ENCODE measurements at regions not wholly inside any gene's neighbourhood (a gene's known extent, or its start where the extent isn't known, plus 50 kb on each side); places are given as distances from the start of the nearest gene placed in this dataset.
A peak's percentile ranks its signal among the peaks of the same experiment; 100 is the strongest.

DNA sequence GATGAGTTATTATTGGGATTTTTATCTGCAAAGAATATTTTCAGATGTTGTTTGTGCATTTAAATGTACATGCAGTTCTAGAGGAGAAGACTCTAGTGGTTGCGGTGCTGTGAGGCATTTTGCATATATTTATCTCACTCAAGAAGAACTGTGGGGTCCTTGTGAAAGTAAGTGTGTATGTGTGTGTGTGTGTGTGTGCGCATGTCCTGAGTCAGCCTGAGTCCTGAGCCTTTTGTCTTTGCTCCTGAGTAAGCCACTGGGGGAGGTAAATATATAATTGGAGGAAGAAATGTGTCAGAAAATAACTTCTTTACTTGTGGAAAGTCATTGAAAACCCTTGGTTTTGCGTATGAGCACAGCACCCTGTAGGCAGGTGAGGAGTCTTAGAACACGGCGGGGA lies 55.6 kb upstream of the CD34 start:
- TF ChIP-seq, protein P1, sequence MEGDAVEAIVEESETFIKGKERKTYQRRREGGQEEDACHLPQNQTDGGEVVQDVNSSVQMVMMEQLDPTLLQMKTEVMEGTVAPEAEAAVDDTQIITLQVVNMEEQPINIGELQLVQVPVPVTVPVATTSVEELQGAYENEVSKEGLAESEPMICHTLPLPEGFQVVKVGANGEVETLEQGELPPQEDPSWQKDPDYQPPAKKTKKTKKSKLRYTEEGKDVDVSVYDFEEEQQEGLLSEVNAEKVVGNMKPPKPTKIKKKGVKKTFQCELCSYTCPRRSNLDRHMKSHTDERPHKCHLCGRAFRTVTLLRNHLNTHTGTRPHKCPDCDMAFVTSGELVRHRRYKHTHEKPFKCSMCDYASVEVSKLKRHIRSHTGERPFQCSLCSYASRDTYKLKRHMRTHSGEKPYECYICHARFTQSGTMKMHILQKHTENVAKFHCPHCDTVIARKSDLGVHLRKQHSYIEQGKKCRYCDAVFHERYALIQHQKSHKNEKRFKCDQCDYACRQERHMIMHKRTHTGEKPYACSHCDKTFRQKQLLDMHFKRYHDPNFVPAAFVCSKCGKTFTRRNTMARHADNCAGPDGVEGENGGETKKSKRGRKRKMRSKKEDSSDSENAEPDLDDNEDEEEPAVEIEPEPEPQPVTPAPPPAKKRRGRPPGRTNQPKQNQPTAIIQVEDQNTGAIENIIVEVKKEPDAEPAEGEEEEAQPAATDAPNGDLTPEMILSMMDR (conservative IDR thresholded peaks at IDR 0.05), result no peak
- Mint-ChIP-seq H3K4me3 (no peak overlapping the region), H3K27ac (ENCODE audit: unreplicated experiment) (no peak overlapping the region), H3K36me3 (ENCODE audit: low read depth) (no peaks in the 10 kb centered on the region), H3K27me3 (ENCODE audit: low read depth) (peaks cover 25% of the 10 kb centered on the region), H3K9me3 (no peaks in the 10 kb centered on the region), H3K4me1 (peaks cover 24% of the 10 kb centered on the region)
- DNase-seq (ENCODE audit: low read depth, low spot score), result no peak

DNA sequence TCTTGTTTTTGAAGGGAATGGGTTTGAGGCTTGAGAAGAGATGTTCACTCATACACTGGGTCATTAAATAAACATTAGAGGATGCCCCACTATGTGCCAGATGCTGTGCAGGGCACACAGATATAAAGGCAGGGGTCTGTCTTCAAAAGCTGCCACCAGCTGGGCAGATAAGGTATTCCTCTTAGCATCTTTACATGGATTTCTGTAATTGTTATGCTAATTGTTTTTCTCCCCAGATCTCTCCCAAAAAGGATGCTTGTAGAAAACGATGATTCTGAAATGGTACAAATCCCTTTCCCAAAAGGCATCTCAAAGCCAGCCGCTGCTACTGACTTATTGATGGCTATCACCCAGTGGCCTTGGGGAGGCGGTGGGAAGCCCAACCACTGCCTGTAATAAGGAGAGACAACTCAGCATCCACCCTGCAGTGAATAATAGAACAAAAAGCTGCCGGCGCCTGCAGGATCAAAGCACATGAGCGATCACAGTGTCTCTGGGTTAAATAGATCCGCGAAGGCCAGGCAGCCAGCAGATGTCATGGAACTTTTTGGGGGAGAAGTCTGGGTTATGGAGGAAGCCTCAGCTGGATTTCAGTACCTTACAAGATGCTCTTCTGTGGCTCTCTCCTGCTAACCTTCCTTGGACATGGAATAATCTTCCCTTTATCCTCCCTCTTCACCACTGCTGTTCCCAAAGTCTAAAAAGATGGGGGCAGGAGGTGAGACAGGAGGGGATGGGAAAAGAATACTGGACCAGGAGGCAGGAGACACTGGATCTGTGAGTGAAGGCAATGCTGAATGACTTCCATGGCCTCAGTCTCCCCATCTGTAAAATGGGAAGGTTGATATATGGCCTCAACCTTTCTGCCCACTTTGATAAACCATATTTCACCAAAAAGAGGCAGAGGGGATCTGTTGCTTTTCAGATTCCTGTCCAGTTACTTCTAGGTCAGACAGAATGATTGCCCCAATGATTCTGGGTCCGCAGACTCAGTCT lies 54.8 kb upstream of the CD34 start:
- Mint-ChIP-seq H3K4me3 (peak overlapping the region; percentile 50), H3K36me3 (ENCODE audit: low read depth) (no peaks in the 10 kb centered on the region), H3K9me3 (no peaks in the 10 kb centered on the region), H3K4me1 (peaks cover 24% of the 10 kb centered on the region), H3K27me3 (ENCODE audit: low read depth) (peaks cover 32% of the 10 kb centered on the region), H3K27ac (ENCODE audit: unreplicated experiment) (no peak overlapping the region)
- DNase-seq (ENCODE audit: low read depth, low spot score), result no peak
- TF ChIP-seq, protein P1 (conservative IDR thresholded peaks at IDR 0.05), result no peak

DNA sequence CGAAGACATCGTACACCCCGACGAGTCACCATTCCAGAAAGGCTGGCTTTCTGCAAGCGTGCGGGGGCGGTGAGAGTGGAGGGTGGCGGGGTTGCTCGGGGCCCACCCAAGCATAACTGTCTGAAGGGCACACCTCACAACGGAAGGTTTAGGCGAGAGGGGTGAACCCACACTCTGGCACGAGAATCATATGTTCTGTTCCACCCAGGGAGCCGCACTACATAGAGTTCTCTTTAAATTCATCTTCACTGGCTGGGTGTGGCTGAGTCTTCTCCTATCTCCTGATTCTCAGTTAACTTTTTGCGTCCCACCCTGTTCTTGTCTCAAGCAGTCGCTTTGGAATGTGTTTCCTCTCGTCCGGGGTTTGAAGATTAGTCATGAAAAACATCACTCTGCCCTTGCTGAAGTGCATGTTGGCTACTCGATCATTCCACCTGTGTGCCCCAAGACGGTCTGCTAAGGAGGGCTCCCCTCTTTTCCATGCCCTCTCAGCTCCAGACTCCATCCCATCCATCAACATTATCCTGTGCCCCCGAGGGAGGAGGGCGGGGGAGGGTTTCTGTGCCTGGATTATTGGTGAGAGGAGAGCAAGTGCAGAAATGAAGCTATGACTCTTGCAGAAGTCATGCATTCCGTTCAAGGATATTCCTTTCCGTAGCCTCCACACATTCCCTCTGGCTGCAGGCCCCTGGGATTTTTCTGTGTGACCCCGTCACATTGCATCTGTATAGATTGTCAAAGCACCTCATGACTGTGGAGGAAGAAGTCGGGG lies 53.5 kb upstream of the CD34 start:
- H3K27me3 Mint-ChIP-seq (ENCODE audit: low read depth), result peaks cover 45% of the 10 kb centered on the region
- peaks cover 24% of the 10 kb centered on the region for H3K4me1 Mint-ChIP-seq
- H3K9me3 Mint-ChIP-seq, result no peaks in the 10 kb centered on the region
- H3K36me3 Mint-ChIP-seq (ENCODE audit: low read depth), result no peaks in the 10 kb centered on the region
- no peak overlapping the region for H3K27ac Mint-ChIP-seq (ENCODE audit: unreplicated experiment)
- TF ChIP-seq, protein P1 (conservative IDR thresholded peaks at IDR 0.05), result no peak
- H3K4me3 Mint-ChIP-seq, result peak overlapping the region; percentile 23
- no peak for DNase-seq (ENCODE audit: low read depth, low spot score)

DNA sequence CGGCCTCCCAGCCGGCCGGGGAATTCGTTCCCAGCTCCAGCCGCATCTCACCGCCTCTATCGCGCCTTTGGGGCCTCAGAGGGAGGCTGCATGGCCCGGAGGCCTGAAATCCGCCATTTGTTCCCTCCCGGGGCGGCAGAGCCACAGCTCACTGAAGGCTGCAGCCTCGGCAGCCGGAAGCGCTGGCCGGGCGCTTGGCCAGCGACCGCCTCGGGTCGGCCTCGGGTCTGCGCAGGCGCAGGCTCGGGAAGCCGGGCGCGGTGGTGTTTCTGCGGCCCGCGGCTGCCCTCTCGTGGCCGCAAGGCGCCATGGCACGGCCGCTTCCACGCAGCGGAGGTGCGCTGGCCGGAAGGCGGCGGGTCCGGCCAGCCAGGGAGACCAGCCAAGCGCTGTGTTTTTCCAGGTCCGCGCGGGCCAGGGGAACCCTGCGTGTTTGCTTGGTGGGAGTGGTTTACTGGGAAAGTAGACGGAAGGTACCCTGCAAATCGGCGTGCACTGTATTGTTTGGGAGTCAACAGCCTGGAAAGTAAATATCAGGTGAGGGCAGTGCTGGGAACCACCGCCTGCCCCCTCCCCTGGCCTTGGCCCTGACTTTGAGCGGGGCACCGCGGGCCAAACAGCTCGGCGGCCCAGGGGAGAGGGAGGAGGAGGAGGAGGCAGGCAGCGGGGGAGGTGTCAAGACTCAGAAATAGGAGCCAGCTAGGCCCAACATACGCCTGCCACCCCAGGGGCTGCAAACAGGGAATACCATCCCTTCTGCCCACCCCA lies 52.7 kb upstream of the CD34 start:
- H3K27me3 Mint-ChIP-seq (ENCODE audit: low read depth), result peaks cover 49% of the 10 kb centered on the region
- peaks cover 24% of the 10 kb centered on the region for H3K4me1 Mint-ChIP-seq
- H3K36me3 Mint-ChIP-seq (ENCODE audit: low read depth), result no peaks in the 10 kb centered on the region
- no peaks in the 10 kb centered on the region for H3K9me3 Mint-ChIP-seq
- H3K4me3 Mint-ChIP-seq, result peak overlapping the region; percentile 83
- TF ChIP-seq, protein P1 (conservative IDR thresholded peaks at IDR 0.05), result peak; percentile 98
- H3K27ac Mint-ChIP-seq (ENCODE audit: unreplicated experiment), result peak overlapping the region; percentile 62
- peak; percentile 96 for DNase-seq (ENCODE audit: low read depth, low spot score)
